Left ventricle myocardium inferior (tissue), 1 donor: ENCODE measurements at regions not wholly inside any gene's neighbourhood (a gene's known extent, or its start where the extent isn't known, plus 50 kb on each side); places are given as distances from the start of the nearest gene placed in this dataset.
"Not testable (repeated sequence)": the region's sequence is repeated elsewhere in the genome, so short reads cannot be mapped to it uniquely, and the experiment has no call there.

Experiments
- DNase-seq: peaks from one replicate; pipeline ENCODE4 v3.0.0-alpha.2; 2020
- H3K27ac ChIP-seq: fragments of 200-600 bp; replicated peaks from 2 replicates; pipeline ENCODE4 v1.8.0; 2021
- H3K27me3 ChIP-seq: fragments of 200-600 bp; 2 replicates; pipeline ENCODE4 v1.8.0; 2021; ENCODE audit warnings: low read depth
- H3K36me3 ChIP-seq: fragments of 200-600 bp; 2 replicates; pipeline ENCODE4 v1.8.0; 2021
- H3K4me1 ChIP-seq: fragments of 200-600 bp; 2 replicates; pipeline ENCODE4 v1.8.0; 2021
- H3K4me3 ChIP-seq: fragments of 200-600 bp; 2 replicates; pipeline ENCODE4 v1.8.0; 2021; ENCODE audit warnings: mild to moderate bottlenecking, moderate library complexity
- H3K9me3 ChIP-seq: fragments of 200-600 bp; replicated peaks from 2 replicates; pipeline ENCODE4 v1.8.0; 2021
- CTCF ChIP-seq: fragments of 200-600 bp; IDR thresholded peaks from 2 replicates; pipeline ENCODE4 v1.8.0; 2021; ENCODE audit warnings: antibody characterized with exemption, mild to moderate bottlenecking, borderline replicate concordance
- intact Hi-C: fragments of 100-400 bp; cut with micrococcal nuclease; formaldehyde crosslinking; loops from one replicate; pipeline ENCODE4 v1.11.0; 2022
- donor health status: DM: no; HTN: yes; CAD: no; lungs with severe emphysema.

GRCh38 chr11:107266455-107266854 is 191.2 kb downstream of the CWF19L2 start:
- Histone ChIP-seq H3K27ac (no peak overlapping the region), H3K4me1 (no peaks in the 10 kb centered on the region), H3K9me3 (no peaks in the 10 kb centered on the region), H3K4me3 (no peak overlapping the region), H3K27me3 (no peaks in the 10 kb centered on the region), H3K36me3 (no peaks in the 10 kb centered on the region)
- intact Hi-C loops: no loop called here
- TF ChIP-seq CTCF: no peak
- no peak for DNase-seq

DNA sequence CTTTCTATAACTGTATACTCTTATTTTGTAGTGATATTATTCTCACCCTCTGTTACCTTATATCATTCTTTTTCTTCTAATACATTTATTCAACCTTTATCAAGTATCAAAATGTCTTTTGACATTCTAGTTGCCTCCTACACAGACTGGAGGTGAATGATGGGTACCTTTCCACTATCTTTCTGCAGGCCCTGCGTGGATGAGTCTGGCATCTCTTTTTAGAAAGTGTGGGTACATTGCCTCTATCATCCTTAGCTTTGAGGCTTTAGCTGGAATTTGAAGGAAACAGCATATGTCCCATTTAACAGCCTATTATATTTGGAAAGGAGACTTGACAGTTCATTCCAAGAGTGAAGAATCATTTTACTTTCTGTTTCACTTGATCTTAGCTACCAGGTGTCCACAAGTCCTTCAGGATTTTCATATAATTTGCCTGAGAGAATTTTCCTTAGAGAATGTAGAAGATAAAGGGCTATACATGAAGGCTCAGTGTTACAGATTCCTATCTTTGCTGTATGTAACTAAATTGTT is 192.0 kb downstream of the CWF19L2 start:
- Histone ChIP-seq H3K9me3 (no peaks in the 10 kb centered on the region), H3K4me1 (no peaks in the 10 kb centered on the region), H3K4me3 (no peak overlapping the region), H3K36me3 (no peaks in the 10 kb centered on the region), H3K27ac (no peak overlapping the region), H3K27me3 (no peaks in the 10 kb centered on the region)
- TF ChIP-seq CTCF: no peak
- no peak for DNase-seq
- intact Hi-C loops: no loop called here

DNA sequence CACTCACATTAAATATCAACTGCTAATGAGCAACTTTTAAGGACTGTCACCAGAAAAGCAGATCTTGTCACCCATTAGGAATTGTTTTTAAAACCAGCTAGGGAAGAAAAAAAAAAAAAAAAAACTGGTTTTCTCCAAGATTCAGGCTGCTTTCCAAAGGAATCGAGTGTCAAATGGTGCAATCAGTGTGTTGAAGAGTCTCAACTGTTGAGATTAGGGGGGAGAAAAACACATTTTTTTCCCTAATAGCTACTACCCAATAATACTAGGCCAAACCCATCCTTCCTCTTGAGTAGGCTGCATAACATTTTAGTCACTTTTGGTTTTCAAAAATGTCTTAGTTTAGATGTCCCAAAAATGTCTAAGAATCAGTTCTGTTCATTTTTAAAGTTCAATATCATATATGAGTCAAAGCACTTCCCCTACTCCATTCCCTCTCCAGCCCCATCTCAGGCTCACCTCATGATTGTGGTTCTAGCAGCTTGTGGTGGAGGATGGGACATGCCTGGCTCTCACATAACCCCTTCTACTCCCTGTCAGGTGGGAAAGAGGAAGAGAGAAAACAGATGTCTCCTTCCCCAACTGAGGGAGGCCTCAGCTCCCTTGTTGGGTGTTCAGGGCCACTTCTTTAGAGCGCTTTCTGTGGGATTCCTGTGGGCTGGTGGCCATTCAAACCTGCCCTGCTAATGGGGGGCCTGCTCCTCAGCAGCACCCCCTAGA is 193.6 kb downstream of the CWF19L2 start:
- Histone ChIP-seq H3K27ac (peak overlapping the region; percentile 16), H3K4me1 (no peaks in the 10 kb centered on the region), H3K27me3 (peaks cover 5% of the 10 kb centered on the region), H3K9me3 (no peaks in the 10 kb centered on the region), H3K4me3 (no peak overlapping the region), H3K36me3 (no peaks in the 10 kb centered on the region)
- no peak for DNase-seq
- intact Hi-C loops: no loop called here
- no peak for TF ChIP-seq CTCF

DNA sequence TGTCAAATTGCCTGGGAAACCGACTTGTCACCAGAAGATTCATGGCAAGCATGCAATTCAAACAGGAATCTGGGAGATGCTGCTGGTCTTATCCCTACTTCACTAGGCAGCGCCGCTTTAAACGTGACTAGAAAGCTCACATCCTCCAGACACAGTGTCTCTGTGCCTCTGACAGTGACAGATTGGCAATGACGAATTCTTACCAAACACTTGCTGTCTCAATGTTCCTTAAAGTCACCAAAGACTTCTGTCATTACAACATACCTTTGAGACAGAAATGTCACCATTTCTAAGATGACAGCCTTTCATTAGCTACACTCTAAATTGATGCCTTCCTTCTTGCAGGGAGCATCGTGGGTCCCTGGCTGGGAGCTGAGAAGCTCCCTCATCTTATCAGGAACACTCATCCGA is 197.8 kb downstream of the CWF19L2 start:
- Histone ChIP-seq H3K27ac (no peak overlapping the region), H3K27me3 (peaks cover 11% of the 10 kb centered on the region), H3K4me1 (no peaks in the 10 kb centered on the region), H3K36me3 (no peaks in the 10 kb centered on the region), H3K9me3 (no peaks in the 10 kb centered on the region), H3K4me3 (no peak overlapping the region)
- intact Hi-C loops: no loop called here
- DNase-seq: no peak
- TF ChIP-seq CTCF: no peak

DNA sequence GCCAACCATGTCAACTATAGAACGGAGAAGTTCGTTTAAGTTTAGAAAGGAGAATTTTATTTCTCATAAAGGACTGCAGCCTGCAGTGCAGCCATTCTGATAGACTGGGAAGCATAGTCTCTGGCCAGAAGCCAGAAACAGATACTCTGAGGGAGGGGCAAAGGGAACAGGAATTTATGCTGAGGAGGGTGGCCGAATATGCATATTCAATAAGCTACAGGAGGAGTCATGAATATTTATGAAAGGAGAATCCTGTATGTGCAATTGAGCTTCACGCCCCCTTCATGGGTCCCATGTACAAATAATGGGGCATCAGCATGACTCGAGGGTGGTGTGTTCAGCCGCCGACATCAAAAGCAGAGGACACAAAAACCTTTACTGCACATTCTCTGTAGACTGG is 199.9 kb downstream of the CWF19L2 start:
- DNase-seq: no peak
- intact Hi-C loops: no loop called here
- no peak overlapping the region for H3K4me3 ChIP-seq

GRCh38 chr11:107253661-107254060 is 204.0 kb downstream of the CWF19L2 start:
- H3K27ac ChIP-seq, DNase-seq, H3K9me3 ChIP-seq, intact Hi-C loops, H3K4me1 ChIP-seq, H3K4me3 ChIP-seq, H3K36me3 ChIP-seq: not testable (repeated sequence)
- peaks cover 15% of the 10 kb centered on the region for H3K27me3 ChIP-seq

More for the DNA sequence above, 199.9 kb downstream of the CWF19L2 start:
- Histone ChIP-seq H3K9me3 (no peaks in the 10 kb centered on the region), H3K27me3 (peaks cover 20% of the 10 kb centered on the region), H3K36me3 (no peaks in the 10 kb centered on the region), H3K4me1 (no peaks in the 10 kb centered on the region), H3K27ac (no peak overlapping the region)
- no peak for TF ChIP-seq CTCF
